Keratinocyte (primary cell): ENCODE measurements at regions not wholly inside any gene's neighbourhood (a gene's known extent, or its start where the extent isn't known, plus 50 kb on each side); places are given as distances from the start of the nearest gene placed in this dataset.
A peak's percentile ranks its signal among the peaks of the same experiment; 100 is the strongest.

Experiments used
- DNase-seq: peaks from one replicate; pipeline ENCODE4 v3.0.0-alpha.2; 2011; ENCODE audit warnings: low read depth, missing footprints, low spot score
- FAIRE-seq: peaks from 2 replicates; lab custom pipeline; 2011; peaks lifted over from hg19 to GRCh38; lab: Jason Lieb, UNC
- H2AFZ ChIP-seq: 2 replicates; pipeline ENCODE4 v1.6.0; 2012; ENCODE audit warnings: low read length, control low read depth, inconsistent platforms; ENCODE audit not compliant: control insufficient read depth
- H3K27ac ChIP-seq: 2 replicates; pipeline ENCODE4 v1.5.1; 2011; ENCODE audit warnings: low read length; ENCODE audit not compliant: control insufficient read depth, insufficient read depth
- H3K27me3 ChIP-seq: 3 replicates; pipeline ENCODE4 v1.6.0; 2011; ENCODE audit warnings: low read length; ENCODE audit not compliant: control insufficient read depth, insufficient read depth; ENCODE audit errors: extremely low read depth
- H3K36me3 ChIP-seq, 2 experiments: 2 replicates in 1 of 2; 3 replicates in 1 of 2; pipeline ENCODE4 v1.5.1; 2011; ENCODE audit warnings: low read length in 2 of 2, mild to moderate bottlenecking in 1 of 2; ENCODE audit not compliant: control insufficient read depth in 2 of 2, insufficient read depth in 2 of 2; ENCODE audit errors: extremely low read depth in 1 of 2
- H3K4me1 ChIP-seq: 3 replicates; pipeline ENCODE4 v1.5.1; 2011; ENCODE audit warnings: low read length; ENCODE audit not compliant: control insufficient read depth, insufficient read depth; ENCODE audit errors: extremely low read depth
- H3K4me2 ChIP-seq: 3 replicates; pipeline ENCODE4 v1.6.0; 2011; ENCODE audit warnings: low read depth, low read length; ENCODE audit not compliant: control insufficient read depth, insufficient read depth; ENCODE audit errors: extremely low read depth
- H3K4me3 ChIP-seq, 3 experiments: fragments of 200-600 bp in 1 of 3; sonication (generic) in 1 of 3; 2 replicates in 2 of 3; 3 replicates in 1 of 3; pipeline ENCODE4 v1.5.1; 2011 to 2016; ENCODE audit warnings: low read length in 3 of 3, mild to moderate bottlenecking in 3 of 3, control low read depth in 2 of 3, inconsistent platforms in 1 of 3, low read depth in 1 of 3, mixed read lengths in 1 of 3, mixed run types in 1 of 3, moderate library complexity in 1 of 3; ENCODE audit not compliant: control insufficient read depth in 2 of 3, insufficient read depth in 2 of 3; ENCODE audit errors: extremely low read depth in 1 of 3
- H3K79me2 ChIP-seq: 2 replicates; pipeline ENCODE4 v1.6.0; 2012; ENCODE audit warnings: low read length; ENCODE audit not compliant: control insufficient read depth, insufficient read depth
- H3K9ac ChIP-seq: 3 replicates; pipeline ENCODE4 v1.6.0; 2011; ENCODE audit warnings: low read length; ENCODE audit not compliant: control insufficient read depth, insufficient read depth; ENCODE audit errors: extremely low read depth
- H3K9me1 ChIP-seq: 3 replicates; pipeline ENCODE4 v1.6.0; 2011; ENCODE audit warnings: low read length; ENCODE audit not compliant: control insufficient read depth, insufficient read depth; ENCODE audit errors: extremely low read depth
- H3K9me3 ChIP-seq: 2 replicates; pipeline ENCODE4 v1.5.1; 2012; ENCODE audit warnings: low read depth, low read length; ENCODE audit not compliant: control insufficient read depth
- H4K20me1 ChIP-seq: 3 replicates; pipeline ENCODE4 v1.6.0; 2011; ENCODE audit warnings: low read length; ENCODE audit not compliant: control insufficient read depth, insufficient read depth; ENCODE audit errors: extremely low read depth
- CTCF ChIP-seq, 3 experiments: IDR thresholded peaks in 1 of 3; conservative IDR thresholded peaks in 1 of 3; optimal IDR thresholded peaks in 1 of 3; 2 replicates in 2 of 3; 3 replicates in 1 of 3; pipeline versions ENCODE3 to v1.5.1; 2011; ENCODE audit warnings: low read length in 3 of 3, mild to moderate bottlenecking in 3 of 3, moderate library complexity in 2 of 3, control low read depth in 1 of 3, inconsistent platforms in 1 of 3; ENCODE audit not compliant: insufficient read depth in 2 of 3; ENCODE audit errors: extremely low read depth in 1 of 3
- EZH2 ChIP-seq: IDR thresholded peaks from one replicate; pipeline ENCODE4 v1.6.1; 2012; ENCODE audit warnings: inconsistent platforms, mild to moderate bottlenecking, low read length, moderate library complexity
- dilution Hi-C: fragments of 300-500 bp; cut with MboI; formaldehyde crosslinking; loops from one replicate; pipeline ENCODE4 v1.7.0; 2020; ENCODE audit warnings: low sequenced_read_pairs; ENCODE audit not compliant: extremely low pct_ligation_motif_present

- FAIRE-seq (no peak), DNase-seq (no peak)
- Histone ChIP-seq H3K4me1 (peaks cover 8% of the 10 kb centered on the region), H3K79me2 (no peaks in the 10 kb centered on the region), H4K20me1 (no peaks in the 10 kb centered on the region), H3K27me3 (no peaks in the 10 kb centered on the region), H3K9me1 (no peaks in the 10 kb centered on the region), H3K9ac (no peak overlapping the region), H3K4me3 (no peak overlapping the region), H3K27ac (no peak overlapping the region), H3K9me3 (no peaks in the 10 kb centered on the region), H2AFZ (no peak overlapping the region), H3K4me2 (no peak overlapping the region), H3K36me3 (no peaks in the 10 kb centered on the region)
- dilution Hi-C loops, result no loop called here
- TF ChIP-seq CTCF (optimal IDR thresholded peaks at IDR 0.05 in 1 of 3, IDR thresholded peaks at IDR 0.05 in 1 of 3, conservative IDR thresholded peaks at IDR 0.05 in 1 of 3; ENCODE audit: extremely low read depth in 1 of 3, insufficient read depth in 2 of 3, low read length in 3 of 3) (peak in 1 of 3 experiments; percentile 5), EZH2 (no peak)
Observed at GRCh38 chr1:57707631-57708030, 283.8 kb upstream of the DAB1 start.

- Histone ChIP-seq H3K27ac (no peak overlapping the region), H3K79me2 (no peaks in the 10 kb centered on the region), H3K4me1 (no peaks in the 10 kb centered on the region), H3K9me3 (no peaks in the 10 kb centered on the region), H4K20me1 (no peaks in the 10 kb centered on the region), H3K36me3 (no peaks in the 10 kb centered on the region), H3K27me3 (no peaks in the 10 kb centered on the region), H3K9me1 (no peaks in the 10 kb centered on the region), H3K9ac (no peak overlapping the region), H2AFZ (no peak overlapping the region), H3K4me3 (no peak overlapping the region), H3K4me2 (no peak overlapping the region)
- no peak for DNase-seq
- dilution Hi-C loops, result no loop called here
- FAIRE-seq, result no peak
- TF ChIP-seq CTCF (optimal IDR thresholded peaks at IDR 0.05 in 1 of 3, IDR thresholded peaks at IDR 0.05 in 1 of 3, conservative IDR thresholded peaks at IDR 0.05 in 1 of 3; ENCODE audit: extremely low read depth in 1 of 3, insufficient read depth in 2 of 3, low read length in 3 of 3) (no peak), EZH2 (no peak)
Observed at GRCh38 chr1:57704811-57705210, 281.0 kb upstream of the DAB1 start.
